CD4-positive, CD25-positive, alpha-beta regulatory T cell (primary cell): ENCODE measurements at regions not wholly inside any gene's neighbourhood (a gene's known extent, or its start where the extent isn't known, plus 50 kb on each side); places are given as distances from the start of the nearest gene placed in this dataset.
A peak's percentile ranks its signal among the peaks of the same experiment; 100 is the strongest.

Experiments used
- ATAC-seq, 2 donors: fragments of 150-1000 bp; cut with Tn5 transposase; one replicate each; pipeline ENCODE4 v1.10.0; 2021; ENCODE audit warnings: low read depth in 2 of 2, moderate number of reproducible peaks in 2 of 2, moderate library complexity in 1 of 2
- DNase-seq, 3 donors: peaks; one replicate each; pipeline versions ENCODE4 v3.0.0 to v3.0.0-alpha.2; 2012 to 2022; ENCODE audit warnings: mixed read lengths in 1 of 3
- H3K27ac ChIP-seq: one replicate; pipeline ENCODE4 v1.7.0; 2013; ENCODE audit warnings: mild to moderate bottlenecking, low read length; ENCODE audit not compliant: insufficient read depth, poor library complexity, severe bottlenecking
- H3K27me3 ChIP-seq: one replicate; pipeline ENCODE4 v1.7.0; 2013; ENCODE audit warnings: low read length; ENCODE audit not compliant: control insufficient read depth, insufficient read depth
- H3K36me3 ChIP-seq: one replicate; pipeline ENCODE4 v1.7.0; 2013; ENCODE audit warnings: mild to moderate bottlenecking, low read length, moderate library complexity; ENCODE audit not compliant: control insufficient read depth, insufficient read depth
- H3K4me1 ChIP-seq: 2 replicates; pipeline ENCODE4 v1.7.0; 2013; ENCODE audit warnings: mild to moderate bottlenecking, low read length; ENCODE audit not compliant: insufficient read depth, control insufficient read depth, poor library complexity, severe bottlenecking
- H3K4me3 ChIP-seq: one replicate; pipeline ENCODE4 v1.7.0; 2013; ENCODE audit warnings: low read depth, mild to moderate bottlenecking, low read length, moderate library complexity
- H3K9me3 ChIP-seq, 2 experiments: 1 replicate in 1 of 2; 2 replicates in 1 of 2; pipeline ENCODE4 v1.7.0; 2013; ENCODE audit warnings: low read length in 2 of 2, mild to moderate bottlenecking in 1 of 2, moderate library complexity in 1 of 2; ENCODE audit not compliant: control insufficient read depth in 2 of 2
- H3K27ac Mint-ChIP-seq, 3 donors: one replicate each; pipeline ENCODE4 v1.8.0; 2020 to 2022; ENCODE audit warnings: mild to moderate bottlenecking in 3 of 3, mixed read lengths in 3 of 3, moderate library complexity in 2 of 3
- H3K27me3 Mint-ChIP-seq: one replicate; pipeline ENCODE4 v1.8.0; 2022; ENCODE audit warnings: mild to moderate bottlenecking, mixed read lengths
- H3K36me3 Mint-ChIP-seq: one replicate; pipeline ENCODE4 v1.8.0; 2020; ENCODE audit warnings: mixed read lengths
- H3K4me1 Mint-ChIP-seq, 4 donors: one replicate each; pipeline ENCODE4 v1.8.0; 2020 to 2022; ENCODE audit warnings: mixed read lengths in 4 of 4, mild to moderate bottlenecking in 1 of 4
- H3K4me3 Mint-ChIP-seq, 4 donors: one replicate each; pipeline ENCODE4 v1.8.0; 2020 to 2022; ENCODE audit warnings: mild to moderate bottlenecking in 4 of 4, mixed read lengths in 4 of 4, moderate library complexity in 3 of 4
- H3K9me3 Mint-ChIP-seq, 7 donors: one replicate each; pipeline ENCODE4 v1.8.0; 2020 to 2022; ENCODE audit warnings: mixed read lengths in 7 of 7, mild to moderate bottlenecking in 3 of 7, moderate library complexity in 2 of 7

- Mint-ChIP-seq H3K4me3 (no peak overlapping the region), H3K36me3 (no peaks in the 10 kb centered on the region), H3K9me3 (peaks cover 0 to 16% (median 4%) of the 10 kb centered on the region in 7 donors), H3K27ac (peak overlapping the region in 1 of 3 donors; percentile 9), H3K4me1 (no peaks in the 10 kb centered on the region), H3K27me3 (no peaks in the 10 kb centered on the region)
- no peak overlapping the region for H3K4me3 ChIP-seq
- no peaks in the 10 kb centered on the region for H3K27me3 ChIP-seq
- H3K4me1 ChIP-seq: no peaks in the 10 kb centered on the region
- DNase-seq (no peak), ATAC-seq (no peak)
- H3K9me3 ChIP-seq: peaks cover 0 to 2% of the 10 kb centered on the region in 2 experiments
- no peaks in the 10 kb centered on the region for H3K36me3 ChIP-seq
- no peak overlapping the region for H3K27ac ChIP-seq
These were observed 950.7 kb upstream of the PIK3C3 start for GRCh38 chr18:41004324-41004723.

DNA sequence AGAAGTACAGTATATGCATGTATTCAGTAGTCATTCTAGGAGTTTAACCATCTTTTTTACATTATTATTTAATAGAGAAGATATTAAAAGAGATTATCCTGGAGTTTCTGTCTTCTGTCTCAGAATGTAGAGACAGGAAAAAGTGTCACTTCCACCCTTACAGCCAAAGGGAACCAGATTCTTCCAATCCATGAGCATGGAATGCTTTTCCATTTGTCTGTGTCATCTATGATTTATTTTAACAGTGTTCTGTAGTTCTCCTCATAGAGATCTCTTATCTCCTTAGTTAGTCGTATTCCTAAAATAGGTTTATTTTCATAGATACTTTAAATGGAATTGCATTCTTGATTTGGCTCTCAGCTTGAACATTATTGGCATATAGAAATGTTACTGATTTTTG lies 959.5 kb upstream of the PIK3C3 start:
- Mint-ChIP-seq H3K27ac (no peak overlapping the region), H3K4me3 (no peak overlapping the region), H3K36me3 (no peaks in the 10 kb centered on the region), H3K4me1 (no peaks in the 10 kb centered on the region), H3K9me3 (peaks cover 0 to 30% (median 3%) of the 10 kb centered on the region in 7 donors), H3K27me3 (no peaks in the 10 kb centered on the region)
- H3K27me3 ChIP-seq: no peaks in the 10 kb centered on the region
- DNase-seq: no peak
- no peak for ATAC-seq
- H3K4me1 ChIP-seq: no peaks in the 10 kb centered on the region
- no peak overlapping the region for H3K4me3 ChIP-seq
- H3K36me3 ChIP-seq: no peaks in the 10 kb centered on the region
- H3K9me3 ChIP-seq: no peaks in the 10 kb centered on the region
- H3K27ac ChIP-seq: no peak overlapping the region

GRCh38 chr18:40993363-40993762 lies 961.7 kb upstream of the PIK3C3 start:
- Histone ChIP-seq H3K27me3 (no peaks in the 10 kb centered on the region), H3K4me1 (no peaks in the 10 kb centered on the region), H3K36me3 (no peaks in the 10 kb centered on the region), H3K4me3 (no peak overlapping the region), H3K27ac (no peak overlapping the region), H3K9me3 (no peaks in the 10 kb centered on the region)
- Mint-ChIP-seq H3K27me3 (no peaks in the 10 kb centered on the region), H3K9me3 (peaks cover 0 to 23% (median 2%) of the 10 kb centered on the region in 7 donors), H3K4me1 (no peaks in the 10 kb centered on the region), H3K36me3 (no peaks in the 10 kb centered on the region), H3K27ac (no peak overlapping the region), H3K4me3 (no peak overlapping the region)
- no peak for ATAC-seq
- no peak for DNase-seq

DNA sequence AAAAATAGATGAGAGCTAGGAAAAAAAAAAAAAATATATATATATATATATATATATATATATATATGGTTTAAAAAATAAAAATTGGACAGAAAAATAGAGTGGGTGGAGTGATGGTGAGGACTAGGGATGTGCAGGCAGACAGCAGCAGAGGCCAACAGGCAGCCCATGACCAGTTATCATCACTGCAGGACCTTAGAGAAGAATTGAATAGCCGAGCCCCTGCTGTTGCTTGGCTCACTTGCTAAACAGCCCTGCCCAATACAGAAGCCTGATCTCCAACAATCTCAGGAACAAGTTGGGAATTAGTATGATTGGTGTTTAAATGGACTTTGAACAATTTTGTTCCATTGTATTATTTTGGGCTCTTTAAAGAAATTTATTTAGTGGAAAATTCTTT lies 967.5 kb upstream of the PIK3C3 start:
- H3K9me3 ChIP-seq: no peaks in the 10 kb centered on the region
- no peak for ATAC-seq
- no peaks in the 10 kb centered on the region for H3K4me1 ChIP-seq
- Mint-ChIP-seq H3K36me3 (no peaks in the 10 kb centered on the region), H3K27ac (no peak overlapping the region), H3K27me3 (no peaks in the 10 kb centered on the region), H3K4me3 (no peak overlapping the region), H3K9me3 (peaks cover 0 to 27% (median 7%) of the 10 kb centered on the region in 7 donors), H3K4me1 (no peaks in the 10 kb centered on the region)
- no peaks in the 10 kb centered on the region for H3K36me3 ChIP-seq
- DNase-seq: no peak
- H3K4me3 ChIP-seq: no peak overlapping the region
- no peaks in the 10 kb centered on the region for H3K27me3 ChIP-seq
- H3K27ac ChIP-seq: no peak overlapping the region

DNA sequence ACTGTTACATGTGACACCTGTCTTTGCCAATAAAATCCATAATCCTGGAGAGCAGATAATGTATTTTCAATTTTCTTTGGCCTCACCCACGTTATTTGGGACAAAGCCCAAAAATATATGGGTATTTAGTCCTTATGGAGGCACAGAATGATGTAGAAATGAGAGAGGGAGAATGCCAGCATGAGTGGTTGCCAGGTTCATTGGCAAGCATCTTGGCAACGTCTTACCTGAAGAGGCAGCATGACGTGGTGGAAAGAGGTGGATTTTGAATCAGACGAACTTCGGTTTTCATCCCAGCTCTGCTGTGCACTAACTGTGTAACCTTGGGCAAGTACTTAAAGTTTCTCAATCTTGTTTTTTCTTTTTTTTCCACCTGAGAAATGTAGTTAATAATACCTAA lies 969.6 kb upstream of the PIK3C3 start:
- Mint-ChIP-seq H3K9me3 (peaks cover 0 to 20% (median 10%) of the 10 kb centered on the region in 7 donors), H3K4me3 (no peak overlapping the region), H3K27me3 (no peaks in the 10 kb centered on the region), H3K27ac (no peak overlapping the region), H3K4me1 (no peaks in the 10 kb centered on the region), H3K36me3 (no peaks in the 10 kb centered on the region)
- Histone ChIP-seq H3K4me3 (no peak overlapping the region), H3K9me3 (no peaks in the 10 kb centered on the region), H3K27me3 (no peaks in the 10 kb centered on the region), H3K36me3 (no peaks in the 10 kb centered on the region), H3K4me1 (no peaks in the 10 kb centered on the region), H3K27ac (no peak overlapping the region)
- DNase-seq (no peak), ATAC-seq (no peak)

DNA sequence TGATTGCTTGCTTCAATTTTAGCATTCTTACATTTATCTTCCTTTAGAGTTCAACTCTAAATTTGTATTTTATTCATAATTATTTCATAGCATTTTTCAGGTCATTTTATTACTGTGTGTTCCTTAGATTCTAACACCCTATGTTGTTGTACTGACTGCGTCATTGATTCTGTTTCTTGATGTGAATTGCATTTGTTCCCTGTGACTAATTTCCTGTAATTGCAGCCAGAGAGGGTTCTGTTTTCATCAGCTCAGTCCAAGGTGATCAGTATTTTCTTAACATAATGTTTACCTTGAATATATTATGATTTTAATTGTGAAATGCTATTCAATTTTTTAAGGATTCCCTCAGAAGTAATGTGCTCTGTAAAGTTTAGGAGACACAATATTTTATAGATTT lies 970.2 kb upstream of the PIK3C3 start:
- no peaks in the 10 kb centered on the region for H3K36me3 Mint-ChIP-seq
- H3K27ac Mint-ChIP-seq: no peak overlapping the region
- H3K9me3 ChIP-seq: peaks cover 0 to under 1% of the 10 kb centered on the region in 2 experiments

DNA sequence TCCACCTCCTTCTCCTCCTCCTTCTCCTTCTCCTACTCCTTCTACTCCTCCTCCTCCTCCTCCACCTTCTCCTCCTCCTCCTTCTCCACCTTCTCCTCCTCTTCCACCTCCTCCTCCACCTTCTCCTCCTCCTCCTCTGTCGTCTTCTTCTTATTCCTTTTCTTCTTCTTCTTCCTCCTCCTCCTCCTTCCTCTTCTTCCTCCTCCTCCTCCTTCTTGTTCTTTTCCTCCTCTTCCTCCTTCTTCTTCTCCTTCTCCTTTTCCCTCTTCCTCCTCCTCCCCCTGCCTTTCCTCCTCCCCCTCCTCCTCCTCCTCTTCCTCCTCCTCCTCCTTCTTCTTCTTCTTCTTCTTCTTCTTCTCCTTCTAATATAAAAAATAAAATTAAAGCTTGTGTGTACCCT lies 971.2 kb upstream of the PIK3C3 start:
- no peaks in the 10 kb centered on the region for H3K4me1 ChIP-seq
- no peak for DNase-seq
- peaks cover 0 to 5% of the 10 kb centered on the region in 2 experiments for H3K9me3 ChIP-seq
- no peaks in the 10 kb centered on the region for H3K36me3 ChIP-seq
- ATAC-seq: no peak
- H3K4me3 ChIP-seq: no peak overlapping the region
- H3K4me1 Mint-ChIP-seq: no peaks in the 10 kb centered on the region
- H3K36me3 Mint-ChIP-seq: no peaks in the 10 kb centered on the region
- no peaks in the 10 kb centered on the region for H3K27me3 Mint-ChIP-seq
- no peaks in the 10 kb centered on the region for H3K27me3 ChIP-seq
- no peak overlapping the region for H3K4me3 Mint-ChIP-seq
- no peak overlapping the region for H3K27ac ChIP-seq
- peaks cover 0 to 19% (median 11%) of the 10 kb centered on the region in 7 donors for H3K9me3 Mint-ChIP-seq
- no peak overlapping the region for H3K27ac Mint-ChIP-seq

More for the DNA sequence above, 970.2 kb upstream of the PIK3C3 start:
- Histone ChIP-seq H3K4me1 (no peaks in the 10 kb centered on the region), H3K27me3 (no peaks in the 10 kb centered on the region), H3K4me3 (no peak overlapping the region), H3K27ac (no peak overlapping the region), H3K36me3 (no peaks in the 10 kb centered on the region)
- Mint-ChIP-seq H3K4me3 (no peak overlapping the region), H3K27me3 (no peaks in the 10 kb centered on the region), H3K9me3 (peaks cover 0 to 16% (median 10%) of the 10 kb centered on the region in 7 donors), H3K4me1 (no peaks in the 10 kb centered on the region)
- no peak for ATAC-seq
- no peak for DNase-seq

- Mint-ChIP-seq H3K27me3 (no peaks in the 10 kb centered on the region), H3K4me3 (no peak overlapping the region), H3K36me3 (no peaks in the 10 kb centered on the region), H3K9me3 (peaks cover 0 to 25% (median 5%) of the 10 kb centered on the region in 7 donors), H3K27ac (no peak overlapping the region), H3K4me1 (no peaks in the 10 kb centered on the region)
- Histone ChIP-seq H3K36me3 (no peaks in the 10 kb centered on the region), H3K27me3 (no peaks in the 10 kb centered on the region), H3K4me3 (no peak overlapping the region), H3K4me1 (no peaks in the 10 kb centered on the region), H3K9me3 (peaks cover 0 to 14% of the 10 kb centered on the region in 2 experiments), H3K27ac (no peak overlapping the region)
- ATAC-seq (no peak), DNase-seq (no peak)
These were observed 974.9 kb upstream of the PIK3C3 start for GRCh38 chr18:40980171-40980570.
